ENCODE measurements at regions not wholly inside any gene's neighbourhood (a gene's known extent, or its start where the extent isn't known, plus 50 kb on each side); places are given as distances from the start of the nearest gene placed in this dataset.

GRCh38 chr1:30637183-30637980 lies 86.0 kb downstream of the MATN1 start:
- DNase-seq: no peak

- DNase-seq: no peak
Observed at GRCh38 chr1:30636621-30637020, 86.8 kb downstream of the MATN1 start.

DNA sequence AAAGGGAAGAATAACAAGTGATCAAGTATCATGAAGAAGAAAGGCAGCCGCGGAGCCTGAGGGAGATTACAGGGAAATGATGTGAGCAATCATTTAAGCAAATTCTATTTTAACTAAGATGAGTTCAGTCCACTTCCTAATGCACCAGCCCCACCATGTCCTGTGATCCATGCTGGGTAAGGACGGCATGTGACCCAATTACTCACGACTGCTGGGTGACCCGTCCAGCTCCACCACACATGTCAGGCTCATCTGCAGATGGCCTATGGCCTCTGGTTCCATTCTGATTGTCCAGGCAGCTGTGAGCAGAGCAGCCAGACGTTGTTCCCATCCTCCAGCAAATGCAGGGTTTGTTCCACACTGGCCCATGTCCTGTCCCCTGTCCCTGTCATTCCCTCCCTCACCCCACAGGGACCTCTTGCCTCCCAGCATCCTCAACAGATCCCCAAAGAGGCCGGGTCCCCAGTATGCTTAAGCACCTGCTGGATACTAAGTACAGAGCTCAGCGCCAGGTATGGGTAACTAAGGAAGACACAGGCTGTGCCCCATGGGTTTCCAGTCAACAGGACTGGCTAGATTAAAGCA lies 87.9 kb downstream of the MATN1 start:
- no peak for DNase-seq

DNA sequence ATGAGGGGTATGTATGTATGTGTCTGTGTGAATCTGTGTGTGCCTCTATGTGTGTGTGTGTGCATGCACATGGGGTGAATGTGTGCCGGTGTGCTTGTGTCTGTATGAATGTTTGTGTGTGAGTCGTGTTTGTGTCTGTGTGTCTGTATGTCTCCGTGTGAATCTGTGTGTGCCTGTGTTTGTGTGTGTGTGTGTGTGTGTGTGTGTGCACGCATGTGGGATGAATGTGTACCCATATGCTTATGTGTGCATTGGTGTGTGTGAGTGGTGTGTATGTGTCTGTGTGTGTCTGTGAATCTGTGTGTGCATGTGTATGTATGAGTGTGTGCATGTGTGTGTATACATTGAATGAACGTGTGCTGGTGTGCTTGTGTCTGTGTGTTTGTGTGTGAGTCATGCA lies 88.9 kb downstream of the MATN1 start:
- no peak for DNase-seq

GRCh38 chr1:30633294-30633693 lies 90.1 kb downstream of the MATN1 start:
- DNase-seq: no peak

- no peak for DNase-seq
Observed at GRCh38 chr1:30632481-30632880, 90.9 kb downstream of the MATN1 start.

DNA sequence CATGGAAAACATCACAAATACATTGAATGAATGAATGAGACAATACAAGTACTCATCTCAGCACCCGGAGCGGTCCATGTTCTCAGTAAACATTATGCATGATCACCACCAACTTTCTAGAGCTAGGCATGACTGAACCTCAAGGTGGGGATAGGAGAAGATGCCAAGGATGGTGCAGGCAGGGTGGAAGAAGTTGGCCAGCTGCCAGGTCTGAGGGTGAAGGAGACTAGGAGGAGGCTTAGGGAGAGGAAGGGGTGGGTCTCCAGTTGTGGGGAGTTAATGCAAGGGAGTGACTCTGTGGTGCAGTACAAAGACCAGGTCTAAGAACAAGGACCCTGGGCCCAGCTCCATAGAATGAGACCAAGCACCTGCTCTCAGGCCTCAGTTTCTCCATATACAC lies 91.7 kb downstream of the MATN1 start:
- no peak for DNase-seq

DNA sequence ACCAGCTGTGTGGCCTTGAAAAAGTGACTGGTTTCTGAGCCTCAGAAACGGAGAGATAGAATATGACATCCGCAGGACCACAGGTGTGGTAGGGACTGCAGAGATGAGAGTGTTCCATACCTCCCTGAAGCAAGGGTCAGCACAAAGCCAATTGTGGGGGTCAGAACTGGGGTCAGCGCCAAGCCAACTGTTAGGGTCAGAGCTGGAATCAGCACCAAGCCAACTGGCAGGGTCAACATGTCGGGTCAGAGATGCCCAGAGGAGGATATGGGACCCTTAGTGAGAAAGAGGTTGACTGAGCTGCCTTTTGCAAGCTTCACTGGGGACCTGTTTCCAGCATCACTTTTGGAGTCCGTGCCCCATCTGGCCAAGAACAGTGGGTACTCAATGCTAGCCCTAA lies 93.9 kb downstream of the MATN1 start:
- no peak for DNase-seq

- DNase-seq: no peak
Observed at GRCh38 chr1:30627994-30628393, 95.4 kb downstream of the MATN1 start.

GRCh38 chr1:30627206-30627605 lies 96.2 kb downstream of the MATN1 start:
- no peak for DNase-seq

DNA sequence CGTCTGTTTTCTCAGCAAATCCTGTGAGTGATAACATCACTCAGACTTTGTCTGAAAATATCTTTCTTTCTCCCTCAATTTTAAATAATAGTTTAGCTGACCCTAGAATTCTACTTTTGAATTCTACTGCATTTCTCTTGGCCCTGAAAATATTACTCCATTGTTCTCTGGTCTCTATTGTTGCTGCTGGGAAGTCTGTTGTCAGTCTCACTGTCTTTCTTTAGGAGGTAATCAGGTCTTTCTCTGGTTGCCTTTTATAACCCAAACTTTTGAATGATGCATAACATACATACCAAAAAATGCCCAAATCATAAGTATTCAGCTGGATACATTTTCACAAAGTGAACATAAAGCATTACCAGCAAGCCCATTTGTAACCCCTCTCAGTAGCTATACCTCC lies 100.0 kb downstream of the MATN1 start:
- DNase-seq: no peak

DNA sequence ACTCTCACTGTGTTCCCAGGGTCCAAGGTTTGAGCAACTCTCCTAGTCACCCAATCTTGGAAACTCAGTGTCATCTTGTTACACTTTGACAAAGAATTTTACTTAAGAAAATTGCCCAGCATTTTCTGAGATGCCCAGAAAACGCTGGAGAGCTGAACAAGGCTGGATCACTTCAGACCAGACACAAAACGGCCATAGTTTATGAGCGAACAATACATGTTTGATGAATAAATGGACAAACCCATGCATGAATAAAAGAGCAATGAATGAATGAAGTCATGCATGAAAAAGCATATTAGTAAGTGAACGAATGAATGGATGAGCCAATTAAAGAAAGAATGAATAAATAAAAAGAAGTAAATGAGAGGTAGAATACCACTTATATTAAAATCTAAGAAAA lies 103.8 kb downstream of the MATN1 start:
- no peak for DNase-seq

- no peak for DNase-seq
Observed at GRCh38 chr1:30618335-30618747, 105.0 kb downstream of the MATN1 start.

- DNase-seq: no peak
Observed at GRCh38 chr1:30616759-30617158, 106.6 kb downstream of the MATN1 start.

- no peak for DNase-seq
Observed at GRCh38 chr1:30615816-30616590, 107.4 kb downstream of the MATN1 start.

GRCh38 chr1:30615076-30615795 lies 108.1 kb downstream of the MATN1 start:
- no peak for DNase-seq

GRCh38 chr1:30613188-30613587 lies 110.2 kb downstream of the MATN1 start:
- no peak for DNase-seq

DNA sequence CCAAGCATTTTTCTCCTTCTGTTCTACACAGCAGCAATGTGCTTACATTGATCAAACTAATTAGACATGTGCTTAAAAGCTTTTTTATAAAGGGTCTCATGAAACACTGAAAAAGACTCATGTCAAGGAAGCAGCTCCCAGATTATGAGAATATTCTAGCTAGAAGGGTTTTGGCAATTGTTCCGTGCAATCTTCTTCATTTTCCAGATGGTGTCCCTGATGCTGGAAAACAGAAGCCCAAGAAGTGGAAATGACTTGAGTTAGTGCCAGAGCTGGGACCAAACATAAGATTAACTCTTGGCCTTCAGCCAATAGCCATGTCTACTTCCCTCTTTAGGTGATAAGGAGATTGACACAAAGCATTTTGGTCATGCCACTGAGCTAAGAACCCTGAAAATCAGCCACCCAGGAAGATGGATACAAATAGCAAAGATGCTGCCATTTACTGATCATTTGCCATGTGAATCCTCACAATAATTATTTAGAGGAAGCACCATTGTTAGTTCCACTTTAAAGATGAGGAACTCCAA lies 110.8 kb downstream of the MATN1 start:
- DNase-seq: no peak

DNA sequence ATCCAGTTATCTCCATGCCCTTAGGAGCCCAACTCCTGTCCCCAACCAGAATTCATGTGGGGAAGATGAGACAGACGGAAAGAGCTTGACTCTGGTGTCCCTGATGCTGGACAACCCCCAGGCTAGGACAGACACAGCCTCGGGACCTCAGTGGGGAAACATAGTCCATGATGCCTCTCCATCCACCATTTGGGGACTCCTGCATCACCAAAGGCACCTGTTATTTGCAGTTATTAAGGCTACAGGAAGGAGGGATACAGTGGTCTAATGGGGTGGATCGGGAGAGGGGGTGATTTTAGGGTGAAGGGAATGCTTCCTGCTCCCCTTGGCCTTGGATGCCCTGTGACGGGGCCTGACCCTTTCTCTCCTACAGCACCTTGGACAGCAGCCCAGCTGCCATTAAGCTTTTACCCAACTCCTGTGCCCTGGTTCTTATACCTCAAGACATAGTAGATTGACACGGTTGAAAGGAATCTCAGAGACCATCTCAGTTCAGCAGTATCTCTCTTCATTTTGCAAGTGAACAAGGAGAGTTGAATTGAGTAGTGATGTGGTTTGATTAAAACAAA lies 111.6 kb downstream of the MATN1 start:
- DNase-seq: no peak

DNA sequence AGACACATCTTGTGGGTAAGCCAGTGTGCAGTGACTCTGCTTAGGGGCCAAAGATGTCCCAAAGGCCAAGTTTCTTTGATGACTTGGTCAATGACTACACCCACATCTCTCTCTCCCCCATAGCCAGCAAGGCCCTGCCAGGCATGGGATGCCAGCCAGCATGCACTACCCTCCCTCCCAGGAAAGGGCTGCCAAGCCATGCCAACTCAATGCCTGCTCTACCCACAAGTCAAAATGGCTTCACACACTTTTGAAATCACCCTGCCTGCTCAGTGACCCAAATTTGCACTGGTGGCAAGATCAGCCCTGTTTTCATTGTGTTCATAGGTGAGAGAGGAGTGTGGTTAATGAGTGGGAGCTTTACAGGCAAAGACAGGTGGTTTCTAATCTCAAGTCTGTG lies 112.5 kb downstream of the MATN1 start:
- DNase-seq: no peak

- DNase-seq: no peak
Observed at GRCh38 chr1:30609999-30610345, 113.4 kb downstream of the MATN1 start.

GRCh38 chr1:30609336-30609998 lies 113.9 kb downstream of the MATN1 start:
- no peak for DNase-seq
